ENCODE measurements at regions not wholly inside any gene's neighbourhood (a gene's known extent, or its start where the extent isn't known, plus 50 kb on each side); places are given as distances from the start of the nearest gene placed in this dataset.

GRCh38 chr7:3107228-3107763 is 63.6 kb upstream of the CARD11 start:
- H3K79me2 ChIP-seq (ENCODE audit: control insufficient read depth, insufficient read depth, low read length), result no peaks in the 10 kb centered on the region
- DNase-seq (ENCODE audit: low read depth in 2 of 2), result no peak
- no peak overlapping the region for H3K4me2 ChIP-seq (ENCODE audit: extremely low read depth, insufficient read depth, low read length)
- no peaks in the 10 kb centered on the region for H3K9me3 ChIP-seq (ENCODE audit: control insufficient read depth, insufficient read depth, low read depth, low read length)
- no peak overlapping the region for H3K4me3 ChIP-seq (replicated peaks in 1 of 4; ENCODE audit: control extremely low read depth in 1 of 4, insufficient read depth in 1 of 4, low read depth in 3 of 4, low read length in 4 of 4)
- no peaks in the 10 kb centered on the region for H3K36me3 ChIP-seq (ENCODE audit: control insufficient read depth, insufficient read depth, low read length)
- H3K9ac ChIP-seq (ENCODE audit: insufficient read depth, low read length), result no peak overlapping the region
- TF ChIP-seq EZH2 (IDR thresholded peaks at IDR 0.05; ENCODE audit: low read length, missing control alignments), result no peak
- no peak for TF ChIP-seq CTCF (conservative IDR thresholded peaks at IDR 0.05 in 1 of 2, IDR thresholded peaks at IDR 0.05 in 1 of 2; ENCODE audit: low read depth in 1 of 2, low read length in 2 of 2)
- H3K27me3 ChIP-seq (ENCODE audit: control insufficient read depth, insufficient read depth, low read length), result no peaks in the 10 kb centered on the region
- H3K27ac ChIP-seq (ENCODE audit: insufficient read depth, low read length), result no peak overlapping the region
- H3K4me1 ChIP-seq (ENCODE audit: control insufficient read depth, extremely low read depth, insufficient read depth, low read length), result no peaks in the 10 kb centered on the region
- no peaks in the 10 kb centered on the region for H4K20me1 ChIP-seq (ENCODE audit: control insufficient read depth, extremely low read depth, insufficient read depth, low read length)
- no peak overlapping the region for H2AFZ ChIP-seq (ENCODE audit: low read length)

DNA sequence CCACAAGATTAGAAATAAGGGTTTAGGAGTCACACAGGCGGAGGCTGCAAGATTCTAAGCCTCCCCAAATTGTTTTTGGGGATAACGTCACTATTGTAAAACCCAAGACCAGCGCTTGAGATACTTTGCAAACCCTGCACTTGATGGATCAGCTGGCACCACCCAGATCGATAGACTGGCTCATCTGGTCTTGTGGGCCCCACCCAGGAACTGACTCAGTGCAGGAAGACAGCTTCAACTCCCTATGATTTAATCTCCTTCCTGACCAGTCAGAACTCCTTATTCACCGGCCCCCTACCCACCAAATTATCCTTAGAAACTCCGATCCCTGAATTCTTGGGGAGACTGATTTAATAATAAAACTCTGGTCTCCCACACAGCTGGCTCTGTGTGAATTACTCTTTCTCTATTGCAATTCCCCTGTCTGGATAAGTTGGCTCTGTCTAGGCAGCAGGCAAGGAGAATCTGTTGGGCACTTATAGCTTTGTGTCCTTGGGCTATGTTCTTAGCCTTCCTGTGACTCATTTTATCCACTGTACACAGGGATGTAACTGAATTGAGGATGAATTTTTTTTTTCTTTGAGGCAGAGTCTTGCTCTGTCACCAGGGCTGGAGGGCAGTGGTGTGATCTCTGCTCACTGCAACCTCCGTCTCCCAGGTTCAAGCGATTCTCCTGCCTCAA is 64.4 kb upstream of the CARD11 start:
- Histone ChIP-seq H3K4me2 (ENCODE audit: extremely low read depth, insufficient read depth, low read length) (no peak overlapping the region), H3K36me3 (ENCODE audit: control insufficient read depth, insufficient read depth, low read length) (no peaks in the 10 kb centered on the region), H3K27me3 (ENCODE audit: control insufficient read depth, insufficient read depth, low read length) (no peaks in the 10 kb centered on the region), H2AFZ (ENCODE audit: low read length) (no peak overlapping the region), H3K4me3 (replicated peaks in 1 of 4; ENCODE audit: control extremely low read depth in 1 of 4, insufficient read depth in 1 of 4, low read depth in 3 of 4, low read length in 4 of 4) (no peak overlapping the region), H3K79me2 (ENCODE audit: control insufficient read depth, insufficient read depth, low read length) (no peaks in the 10 kb centered on the region), H4K20me1 (ENCODE audit: control insufficient read depth, extremely low read depth, insufficient read depth, low read length) (no peaks in the 10 kb centered on the region), H3K27ac (ENCODE audit: insufficient read depth, low read length) (no peak overlapping the region), H3K9me3 (ENCODE audit: control insufficient read depth, insufficient read depth, low read depth, low read length) (no peaks in the 10 kb centered on the region), H3K9ac (ENCODE audit: insufficient read depth, low read length) (no peak overlapping the region), H3K4me1 (ENCODE audit: control insufficient read depth, extremely low read depth, insufficient read depth, low read length) (no peaks in the 10 kb centered on the region)
- no peak for TF ChIP-seq CTCF (conservative IDR thresholded peaks at IDR 0.05 in 1 of 2, IDR thresholded peaks at IDR 0.05 in 1 of 2; ENCODE audit: low read depth in 1 of 2, low read length in 2 of 2)
- no peak for TF ChIP-seq EZH2 (IDR thresholded peaks at IDR 0.05; ENCODE audit: low read length, missing control alignments)
- peak in 1 of 2 donors; percentile 10 for DNase-seq (ENCODE audit: low read depth in 2 of 2)

DNA sequence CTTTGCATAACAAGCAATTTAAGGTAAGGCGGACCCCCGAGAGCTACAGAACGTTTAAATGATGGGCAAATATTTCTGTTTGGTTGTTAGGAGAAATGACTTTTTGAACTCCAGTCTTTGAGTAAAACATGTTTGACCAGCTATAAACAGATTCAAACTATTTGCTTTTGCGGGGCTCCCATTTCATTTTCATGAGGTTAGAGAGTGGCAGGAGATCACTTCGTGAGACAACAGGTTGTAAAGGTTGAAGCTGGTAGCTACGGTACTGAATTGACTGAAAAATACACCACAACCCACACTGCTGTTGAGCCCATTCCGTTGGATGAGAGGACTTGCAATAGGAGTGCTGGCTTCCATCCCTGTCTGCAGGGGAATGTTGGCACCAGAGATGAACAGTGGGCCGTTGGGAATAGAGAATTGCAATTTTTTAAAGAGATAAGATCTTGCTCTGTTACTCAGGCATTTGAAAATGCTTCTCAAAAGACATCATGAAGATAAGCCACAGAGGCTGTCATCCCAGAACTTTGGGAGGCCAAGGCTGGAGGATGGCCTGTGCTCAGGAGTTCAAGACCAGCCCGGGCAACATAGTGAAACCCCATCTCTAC is 65.7 kb upstream of the CARD11 start:
- H2AFZ ChIP-seq (ENCODE audit: low read length), result no peak overlapping the region
- no peaks in the 10 kb centered on the region for H4K20me1 ChIP-seq (ENCODE audit: control insufficient read depth, extremely low read depth, insufficient read depth, low read length)
- no peaks in the 10 kb centered on the region for H3K27me3 ChIP-seq (ENCODE audit: control insufficient read depth, insufficient read depth, low read length)
- DNase-seq (ENCODE audit: low read depth in 2 of 2), result peak in 1 of 2 donors; percentile 52
- H3K36me3 ChIP-seq (ENCODE audit: control insufficient read depth, insufficient read depth, low read length), result no peaks in the 10 kb centered on the region
- no peak overlapping the region for H3K4me2 ChIP-seq (ENCODE audit: extremely low read depth, insufficient read depth, low read length)
- H3K9me3 ChIP-seq (ENCODE audit: control insufficient read depth, insufficient read depth, low read depth, low read length), result no peaks in the 10 kb centered on the region
- no peak overlapping the region for H3K4me3 ChIP-seq (replicated peaks in 1 of 4; ENCODE audit: control extremely low read depth in 1 of 4, insufficient read depth in 1 of 4, low read depth in 3 of 4, low read length in 4 of 4)
- no peaks in the 10 kb centered on the region for H3K79me2 ChIP-seq (ENCODE audit: control insufficient read depth, insufficient read depth, low read length)
- no peak overlapping the region for H3K9ac ChIP-seq (ENCODE audit: insufficient read depth, low read length)
- no peak overlapping the region for H3K27ac ChIP-seq (ENCODE audit: insufficient read depth, low read length)
- TF ChIP-seq EZH2 (IDR thresholded peaks at IDR 0.05; ENCODE audit: low read length, missing control alignments) (no peak), CTCF (conservative IDR thresholded peaks at IDR 0.05 in 1 of 2, IDR thresholded peaks at IDR 0.05 in 1 of 2; ENCODE audit: low read depth in 1 of 2, low read length in 2 of 2) (no peak)
- H3K4me1 ChIP-seq (ENCODE audit: control insufficient read depth, extremely low read depth, insufficient read depth, low read length), result no peaks in the 10 kb centered on the region

Measured in fibroblast of lung (primary cell).